AG04450 (cell line): ENCODE measurements at regions not wholly inside any gene's neighbourhood (a gene's known extent, or its start where the extent isn't known, plus 50 kb on each side); places are given as distances from the start of the nearest gene placed in this dataset.
"Not testable (repeated sequence)": the region's sequence is repeated elsewhere in the genome, so short reads cannot be mapped to it uniquely, and the experiment has no call there.

Experiments used
- CTCF ChIA-PET: fragments of 300-600, 350-600 bp; formaldehyde crosslinking; extraction: SDS; loops from one replicate; lab custom pipeline; 2022; ENCODE audit warnings: antibody characterized with exemption, inconsistent platforms; lab: Charles Lee
- POLR2A ChIA-PET: fragments of 350-600 bp; formaldehyde crosslinking; extraction: SDS; loops from one replicate; lab custom pipeline; 2021; ENCODE audit warnings: antibody characterized with exemption, inconsistent platforms; lab: Yijun Ruan, JAX
- DNase-seq: peaks from one replicate; pipeline ENCODE4 v3.0.0-alpha.2; 2011; ENCODE audit warnings: low read depth, low spot score
- H3K27ac ChIP-seq: one replicate; pipeline ENCODE4 v1.5.1; 2012; ENCODE audit warnings: low read depth, low read length, control low read depth
- H3K27me3 ChIP-seq: one replicate; pipeline ENCODE4 v1.6.0; 2012; ENCODE audit warnings: low read length; ENCODE audit not compliant: control insufficient read depth, insufficient read depth
- H3K4me3 ChIP-seq: 2 replicates; pipeline ENCODE4 v1.5.1; 2011; ENCODE audit warnings: mild to moderate bottlenecking, low read depth, low read length, control low read depth
- H3K9me3 ChIP-seq: 2 replicates; pipeline ENCODE4 v1.5.1; 2012; ENCODE audit warnings: low read length; ENCODE audit not compliant: control insufficient read depth, insufficient read depth
- CTCF ChIP-seq: IDR thresholded peaks from 2 replicates; pipeline ENCODE4 v1.5.1; 2011; ENCODE audit warnings: low read depth, low read length, control low read depth, inconsistent platforms

GRCh38 chr3:80970292-80970691 lies 791.2 kb downstream of the GBE1 start:
- peaks cover 4% of the 10 kb centered on the region; the same call in 1 of the 2 replicates for H3K9me3 ChIP-seq
- no peak for DNase-seq
- H3K27ac ChIP-seq = no peak overlapping the region
- ChIA-PET CTCF (no interaction called here), POLR2A (no interaction called here)
- no peaks in the 10 kb centered on the region for H3K27me3 ChIP-seq
- no peak for TF ChIP-seq CTCF
- no peak overlapping the region for H3K4me3 ChIP-seq

GRCh38 chr3:80929576-80929975 lies 831.9 kb downstream of the GBE1 start:
- no peak overlapping the region for H3K27ac ChIP-seq
- POLR2A ChIA-PET = no interaction called here
- peaks cover 12% of the 10 kb centered on the region for H3K9me3 ChIP-seq
- no peaks in the 10 kb centered on the region for H3K27me3 ChIP-seq
- H3K4me3 ChIP-seq = no peak overlapping the region
- TF ChIP-seq CTCF = no peak
- no peak for DNase-seq
- CTCF ChIA-PET = no interaction called here

- Histone ChIP-seq H3K27me3 (no peaks in the 10 kb centered on the region), H3K27ac (no peak overlapping the region), H3K4me3 (no peak overlapping the region), H3K9me3 (no peaks in the 10 kb centered on the region)
- ChIA-PET CTCF (no interaction called here), POLR2A (no interaction called here)
- no peak for TF ChIP-seq CTCF
- no peak for DNase-seq
Observed at GRCh38 chr3:80914854-80915253, 846.6 kb downstream of the GBE1 start.

- no peak for DNase-seq
- H3K4me3 ChIP-seq = no peak overlapping the region
- POLR2A ChIA-PET = no interaction called here
- peaks cover 5% of the 10 kb centered on the region; the same call in 1 of the 2 replicates for H3K9me3 ChIP-seq
- CTCF ChIA-PET = no interaction called here
- H3K27ac ChIP-seq = no peak overlapping the region
- no peaks in the 10 kb centered on the region for H3K27me3 ChIP-seq
- no peak for TF ChIP-seq CTCF
Observed at GRCh38 chr3:80898211-80898610, 863.2 kb downstream of the GBE1 start.

GRCh38 chr3:80897005-80897404 lies 864.4 kb downstream of the GBE1 start:
- H3K9me3 ChIP-seq, H3K4me3 ChIP-seq, CTCF ChIA-PET, POLR2A ChIA-PET, DNase-seq, H3K27ac ChIP-seq, H3K27me3 ChIP-seq: not testable (repeated sequence)

- CTCF ChIA-PET = no interaction called here
Observed at GRCh38 chr3:80890571-80890970, 870.9 kb downstream of the GBE1 start.

More at GRCh38 chr3:80890571-80890970, 870.9 kb downstream of the GBE1 start:
- no peak for DNase-seq
- Histone ChIP-seq H3K9me3 (peaks cover 7% of the 10 kb centered on the region; the same call in 1 of the 2 replicates), H3K4me3 (no peak overlapping the region), H3K27me3 (no peaks in the 10 kb centered on the region), H3K27ac (no peak overlapping the region)
- POLR2A ChIA-PET = no interaction called here
- TF ChIP-seq CTCF = no peak
